ENCODE measurements at regions not wholly inside any gene's neighbourhood (a gene's known extent, or its start where the extent isn't known, plus 50 kb on each side); places are given as distances from the start of the nearest gene placed in this dataset.

DNA sequence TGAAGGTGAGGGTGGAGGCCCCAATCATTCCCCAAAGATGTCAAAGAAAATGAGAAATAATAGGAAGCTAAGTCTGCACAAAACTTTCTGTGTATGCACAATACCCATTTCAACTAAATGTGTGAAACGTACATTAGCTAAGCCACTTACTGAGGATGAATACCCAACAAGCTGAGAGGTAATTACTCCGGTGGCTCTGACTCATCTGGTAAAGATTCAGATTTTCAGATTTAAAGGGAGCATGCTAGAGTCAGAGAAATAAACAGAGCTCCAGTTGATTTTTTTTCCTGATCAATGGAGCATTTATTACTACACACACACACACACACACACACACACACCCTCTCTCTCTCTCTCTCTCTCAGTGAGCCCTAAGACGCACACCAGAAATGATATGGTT is 194.8 kb upstream of the ARGLU1 start:
- Histone ChIP-seq H3K4me1 (ENCODE audit: control insufficient read depth, insufficient read depth, low read depth, low read length) (no peaks in the 10 kb centered on the region), H2BK5ac (ENCODE audit: low read depth, low read length, poor library complexity, severe bottlenecking) (no peak overlapping the region), H2BK120ac (ENCODE audit: low read depth, low read length) (no peak overlapping the region), H2BK12ac (ENCODE audit: low read length in 2 of 2) (no peak overlapping the region), H3K9ac (ENCODE audit: low read length) (no peak overlapping the region), H3K4me3 (ENCODE audit: insufficient read depth in 1 of 2, low read depth in 1 of 2, low read length in 2 of 2) (no peak overlapping the region), H3K79me1 (replicated peaks; ENCODE audit: low read length, poor library complexity, severe bottlenecking) (no peaks in the 10 kb centered on the region), H4K91ac (ENCODE audit: low read length) (no peak overlapping the region), H3K9me3 (ENCODE audit: control insufficient read depth, low read length) (peaks cover 13% of the 10 kb centered on the region), H2AK5ac (ENCODE audit: low read length, severe bottlenecking) (no peak overlapping the region), H3K36me3 (ENCODE audit: control insufficient read depth in 1 of 2, insufficient read depth in 2 of 2, low read depth in 1 of 2, low read length in 2 of 2) (no peaks in the 10 kb centered on the region), H4K8ac (ENCODE audit: low read length) (no peak overlapping the region), H3K18ac (ENCODE audit: low read depth in 1 of 2, low read length in 2 of 2) (no peak overlapping the region), H3K4me2 (ENCODE audit: low read length, poor library complexity, severe bottlenecking) (no peak overlapping the region), H3K23ac (ENCODE audit: low read length in 2 of 2) (no peak overlapping the region), H3K14ac (ENCODE audit: low read length in 2 of 2) (no peak overlapping the region), H3K27ac (ENCODE audit: low read length, poor library complexity, severe bottlenecking) (no peak overlapping the region), H3K27me3 (ENCODE audit: control insufficient read depth in 1 of 2, insufficient read depth in 1 of 2, low read length in 2 of 2) (no peaks in the 10 kb centered on the region), H2BK15ac (ENCODE audit: low read depth, poor library complexity, severe bottlenecking) (no peak overlapping the region), H2AFZ (ENCODE audit: low read depth, low read length) (no peak overlapping the region), H3K4ac (ENCODE audit: low read depth in 1 of 2, low read length in 2 of 2) (no peak overlapping the region)
- WGBS, result 43% methylated on average over 2 of the region's 3 CpGs
- DNase-seq, result no peak

DNA sequence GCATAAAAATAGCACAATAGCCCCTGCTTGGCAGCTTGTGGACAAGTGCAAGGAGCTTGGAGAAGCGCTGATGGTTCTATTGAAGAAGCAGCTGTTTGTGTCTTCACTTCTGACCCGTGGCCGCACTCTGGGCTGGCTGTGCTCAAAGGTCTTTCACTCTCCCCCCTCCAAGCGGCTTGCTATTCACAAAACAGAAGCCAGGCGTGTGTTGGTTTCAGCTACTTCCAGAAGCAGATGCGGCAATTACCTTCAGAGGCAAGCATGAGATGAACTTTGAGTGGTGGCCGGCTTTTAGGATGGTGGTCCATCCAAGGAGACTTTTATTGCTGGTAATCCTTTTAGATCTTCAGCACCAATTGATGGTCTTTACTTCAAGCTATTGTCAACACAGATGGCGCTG is 188.5 kb upstream of the ARGLU1 start:
- no peak for DNase-seq
- Histone ChIP-seq H3K4ac (ENCODE audit: low read depth in 1 of 2, low read length in 2 of 2) (no peak overlapping the region), H3K9me3 (ENCODE audit: control insufficient read depth, low read length) (no peaks in the 10 kb centered on the region), H4K91ac (ENCODE audit: low read length) (no peak overlapping the region), H3K4me3 (ENCODE audit: insufficient read depth in 1 of 2, low read depth in 1 of 2, low read length in 2 of 2) (no peak overlapping the region), H3K36me3 (ENCODE audit: control insufficient read depth in 1 of 2, insufficient read depth in 2 of 2, low read depth in 1 of 2, low read length in 2 of 2) (no peaks in the 10 kb centered on the region), H3K14ac (ENCODE audit: low read length in 2 of 2) (no peak overlapping the region), H3K18ac (ENCODE audit: low read depth in 1 of 2, low read length in 2 of 2) (no peak overlapping the region), H3K79me1 (replicated peaks; ENCODE audit: low read length, poor library complexity, severe bottlenecking) (no peaks in the 10 kb centered on the region), H3K23ac (ENCODE audit: low read length in 2 of 2) (no peak overlapping the region), H3K4me2 (ENCODE audit: low read length, poor library complexity, severe bottlenecking) (no peak overlapping the region), H3K27ac (ENCODE audit: low read length, poor library complexity, severe bottlenecking) (peak overlapping the region; percentile 8), H2BK120ac (ENCODE audit: low read depth, low read length) (no peak overlapping the region), H2BK12ac (ENCODE audit: low read length in 2 of 2) (no peak overlapping the region), H2BK5ac (ENCODE audit: low read depth, low read length, poor library complexity, severe bottlenecking) (peak overlapping the region; percentile 72), H3K9ac (ENCODE audit: low read length) (no peak overlapping the region), H2BK15ac (ENCODE audit: low read depth, poor library complexity, severe bottlenecking) (no peak overlapping the region), H2AK5ac (ENCODE audit: low read length, severe bottlenecking) (peak overlapping the region; percentile 80), H3K4me1 (ENCODE audit: control insufficient read depth, insufficient read depth, low read depth, low read length) (peaks cover 5% of the 10 kb centered on the region), H2AFZ (ENCODE audit: low read depth, low read length) (no peak overlapping the region), H3K27me3 (ENCODE audit: control insufficient read depth in 1 of 2, insufficient read depth in 1 of 2, low read length in 2 of 2) (peaks cover 0 to 2% of the 10 kb centered on the region in 2 experiments), H4K8ac (ENCODE audit: low read length) (no peak overlapping the region)
- 38% methylated on average over 8 of the region's 8 CpGs for WGBS

DNA sequence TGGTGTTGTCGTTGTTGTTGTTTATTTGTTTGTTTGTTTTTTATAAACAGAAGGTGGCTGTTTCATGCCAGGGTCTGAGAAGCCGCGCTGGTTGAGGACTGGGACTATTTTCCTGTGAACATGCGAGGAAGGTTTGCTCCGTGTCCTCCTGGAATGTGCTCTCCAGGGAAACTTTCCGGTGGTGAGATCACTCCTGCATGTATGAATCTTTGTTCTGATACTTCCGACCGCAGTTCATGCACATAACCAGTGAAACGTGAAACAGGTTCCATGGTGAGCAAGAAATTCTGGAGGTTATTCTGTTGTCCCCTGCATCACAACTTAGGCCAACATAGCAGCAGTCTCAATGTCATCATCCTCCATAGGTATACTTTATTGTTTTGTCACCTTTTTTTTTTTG is 187.6 kb upstream of the ARGLU1 start:
- Histone ChIP-seq H2BK15ac (ENCODE audit: low read depth, poor library complexity, severe bottlenecking) (no peak overlapping the region), H3K14ac (ENCODE audit: low read length in 2 of 2) (no peak overlapping the region), H3K4me3 (ENCODE audit: insufficient read depth in 1 of 2, low read depth in 1 of 2, low read length in 2 of 2) (no peak overlapping the region), H3K27ac (ENCODE audit: low read length, poor library complexity, severe bottlenecking) (peak overlapping the region; percentile 80), H3K18ac (ENCODE audit: low read depth in 1 of 2, low read length in 2 of 2) (no peak overlapping the region), H2AK5ac (ENCODE audit: low read length, severe bottlenecking) (no peak overlapping the region), H4K91ac (ENCODE audit: low read length) (no peak overlapping the region), H3K36me3 (ENCODE audit: control insufficient read depth in 1 of 2, insufficient read depth in 2 of 2, low read depth in 1 of 2, low read length in 2 of 2) (no peaks in the 10 kb centered on the region), H4K8ac (ENCODE audit: low read length) (no peak overlapping the region), H2BK120ac (ENCODE audit: low read depth, low read length) (no peak overlapping the region), H3K23ac (ENCODE audit: low read length in 2 of 2) (no peak overlapping the region), H2BK5ac (ENCODE audit: low read depth, low read length, poor library complexity, severe bottlenecking) (no peak overlapping the region), H3K4me1 (ENCODE audit: control insufficient read depth, insufficient read depth, low read depth, low read length) (peaks cover 5% of the 10 kb centered on the region), H3K27me3 (ENCODE audit: control insufficient read depth in 1 of 2, insufficient read depth in 1 of 2, low read length in 2 of 2) (peaks cover 0 to 2% of the 10 kb centered on the region in 2 experiments), H2BK12ac (ENCODE audit: low read length in 2 of 2) (no peak overlapping the region), H3K4ac (ENCODE audit: low read depth in 1 of 2, low read length in 2 of 2) (no peak overlapping the region), H3K9ac (ENCODE audit: low read length) (no peak overlapping the region), H2AFZ (ENCODE audit: low read depth, low read length) (no peak overlapping the region), H3K79me1 (replicated peaks; ENCODE audit: low read length, poor library complexity, severe bottlenecking) (no peaks in the 10 kb centered on the region), H3K4me2 (ENCODE audit: low read length, poor library complexity, severe bottlenecking) (no peak overlapping the region), H3K9me3 (ENCODE audit: control insufficient read depth, low read length) (no peaks in the 10 kb centered on the region)
- WGBS, result 91% methylated on average over 9 of the region's 9 CpGs
- DNase-seq, result no peak

DNA sequence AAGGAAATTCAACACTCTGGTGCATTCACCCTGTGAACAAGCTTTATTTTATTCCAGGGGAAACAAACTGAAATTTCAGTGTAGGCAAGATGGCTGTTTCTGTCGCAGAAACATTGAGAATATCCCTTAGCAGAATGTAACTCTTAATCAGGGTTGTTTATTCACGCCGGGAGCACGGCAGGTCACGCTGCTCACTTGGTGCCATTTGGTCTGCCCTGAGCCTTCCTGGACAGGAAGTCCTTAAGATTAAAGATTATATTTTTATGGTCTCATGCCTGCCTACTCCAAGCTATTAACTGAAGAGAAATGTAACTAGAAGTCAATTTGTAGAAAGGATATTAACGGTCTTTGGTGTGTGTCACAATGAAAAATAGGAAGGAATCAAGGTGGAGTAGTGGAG is 185.3 kb upstream of the ARGLU1 start:
- Histone ChIP-seq H2BK120ac (ENCODE audit: low read depth, low read length) (no peak overlapping the region), H3K36me3 (ENCODE audit: control insufficient read depth in 1 of 2, insufficient read depth in 2 of 2, low read depth in 1 of 2, low read length in 2 of 2) (no peaks in the 10 kb centered on the region), H3K4me1 (ENCODE audit: control insufficient read depth, insufficient read depth, low read depth, low read length) (peaks cover 5% of the 10 kb centered on the region), H3K23ac (ENCODE audit: low read length in 2 of 2) (no peak overlapping the region), H3K4me3 (ENCODE audit: insufficient read depth in 1 of 2, low read depth in 1 of 2, low read length in 2 of 2) (no peak overlapping the region), H3K18ac (ENCODE audit: low read depth in 1 of 2, low read length in 2 of 2) (no peak overlapping the region), H3K9me3 (ENCODE audit: control insufficient read depth, low read length) (no peaks in the 10 kb centered on the region), H3K27ac (ENCODE audit: low read length, poor library complexity, severe bottlenecking) (no peak overlapping the region), H2BK5ac (ENCODE audit: low read depth, low read length, poor library complexity, severe bottlenecking) (no peak overlapping the region), H3K14ac (ENCODE audit: low read length in 2 of 2) (no peak overlapping the region), H4K91ac (ENCODE audit: low read length) (no peak overlapping the region), H3K79me1 (replicated peaks; ENCODE audit: low read length, poor library complexity, severe bottlenecking) (no peaks in the 10 kb centered on the region), H3K27me3 (ENCODE audit: control insufficient read depth in 1 of 2, insufficient read depth in 1 of 2, low read length in 2 of 2) (peaks cover 0 to 2% of the 10 kb centered on the region in 2 experiments), H2AK5ac (ENCODE audit: low read length, severe bottlenecking) (no peak overlapping the region), H2BK15ac (ENCODE audit: low read depth, poor library complexity, severe bottlenecking) (no peak overlapping the region), H3K4ac (ENCODE audit: low read depth in 1 of 2, low read length in 2 of 2) (no peak overlapping the region), H3K4me2 (ENCODE audit: low read length, poor library complexity, severe bottlenecking) (no peak overlapping the region), H4K8ac (ENCODE audit: low read length) (no peak overlapping the region), H3K9ac (ENCODE audit: low read length) (no peak overlapping the region), H2AFZ (ENCODE audit: low read depth, low read length) (peak overlapping the region; percentile 44), H2BK12ac (ENCODE audit: low read length in 2 of 2) (no peak overlapping the region)
- peak; percentile 20 for DNase-seq
- 11% methylated on average over 6 of the region's 6 CpGs for WGBS

All from mesenchymal stem cell (in vitro differentiated cells and primary cell).